RWPE2 (cell line): ENCODE measurements at regions not wholly inside any gene's neighbourhood (a gene's known extent, or its start where the extent isn't known, plus 50 kb on each side); places are given as distances from the start of the nearest gene placed in this dataset.
"Not testable (repeated sequence)": the region's sequence is repeated elsewhere in the genome, so short reads cannot be mapped to it uniquely, and the experiment has no call there.

Source experiments
- ATAC-seq: fragments of 200-7000 bp; cut with Tn5 transposase; 3 replicates; pipeline ENCODE4 v1.9.1; 2021; ENCODE audit warnings: low read depth
- DNase-seq: peaks from one replicate; pipeline ENCODE4 v3.0.0-alpha.2; 2020; ENCODE audit warnings: low spot score
- H3K27ac ChIP-seq: fragments of 450-650 bp; 2 replicates; pipeline ENCODE4 v1.5.1; 2017; ENCODE audit warnings: mild to moderate bottlenecking; ENCODE audit not compliant: poor library complexity, severe bottlenecking
- H3K27me3 ChIP-seq: fragments of 250-450 bp; sonication (Bioruptor Pico); 2 replicates; pipeline ENCODE4 v1.5.1; 2021; ENCODE audit warnings: mild to moderate bottlenecking, moderate library complexity; ENCODE audit not compliant: insufficient read depth, poor library complexity, severe bottlenecking
- H3K36me3 ChIP-seq: fragments of 250-450 bp; sonication (Bioruptor Pico); 2 replicates; pipeline ENCODE4 v1.5.1; 2020; ENCODE audit warnings: low read depth, mild to moderate bottlenecking, moderate library complexity
- H3K4me1 ChIP-seq: fragments of 250-450 bp; sonication (Bioruptor Pico); 2 replicates; pipeline ENCODE4 v1.5.1; 2021; ENCODE audit warnings: mild to moderate bottlenecking, moderate library complexity; ENCODE audit not compliant: insufficient read depth, poor library complexity, severe bottlenecking
- H3K4me3 ChIP-seq: fragments of 250-450 bp; sonication (Bioruptor Pico); 2 replicates; pipeline ENCODE4 v1.5.1; 2021; ENCODE audit warnings: mild to moderate bottlenecking, moderate library complexity; ENCODE audit not compliant: severe bottlenecking
- H3K9me3 ChIP-seq: fragments of 250-450 bp; sonication (Bioruptor Pico); 2 replicates; pipeline ENCODE4 v1.5.1; 2021; ENCODE audit warnings: mild to moderate bottlenecking, moderate library complexity; ENCODE audit not compliant: severe bottlenecking
- TF ChIP-seq, protein P1 (sequence below): fragments of 450-650 bp; IDR thresholded peaks from one replicate; pipeline ENCODE4 v1.5.1; 2017; ENCODE audit warnings: mild to moderate bottlenecking, moderate library complexity; ENCODE audit not compliant: poor library complexity, severe bottlenecking

GRCh38 chr16:77500934-77501664 is 66.3 kb upstream of the ADAMTS18 start:
- no peak overlapping the region for H3K27ac ChIP-seq
- no peak overlapping the region for H3K4me3 ChIP-seq
- H3K4me1 ChIP-seq, result no peaks in the 10 kb centered on the region
- H3K27me3 ChIP-seq, result peaks cover 4% of the 10 kb centered on the region
- no peaks in the 10 kb centered on the region for H3K9me3 ChIP-seq
- TF ChIP-seq, protein P1, sequence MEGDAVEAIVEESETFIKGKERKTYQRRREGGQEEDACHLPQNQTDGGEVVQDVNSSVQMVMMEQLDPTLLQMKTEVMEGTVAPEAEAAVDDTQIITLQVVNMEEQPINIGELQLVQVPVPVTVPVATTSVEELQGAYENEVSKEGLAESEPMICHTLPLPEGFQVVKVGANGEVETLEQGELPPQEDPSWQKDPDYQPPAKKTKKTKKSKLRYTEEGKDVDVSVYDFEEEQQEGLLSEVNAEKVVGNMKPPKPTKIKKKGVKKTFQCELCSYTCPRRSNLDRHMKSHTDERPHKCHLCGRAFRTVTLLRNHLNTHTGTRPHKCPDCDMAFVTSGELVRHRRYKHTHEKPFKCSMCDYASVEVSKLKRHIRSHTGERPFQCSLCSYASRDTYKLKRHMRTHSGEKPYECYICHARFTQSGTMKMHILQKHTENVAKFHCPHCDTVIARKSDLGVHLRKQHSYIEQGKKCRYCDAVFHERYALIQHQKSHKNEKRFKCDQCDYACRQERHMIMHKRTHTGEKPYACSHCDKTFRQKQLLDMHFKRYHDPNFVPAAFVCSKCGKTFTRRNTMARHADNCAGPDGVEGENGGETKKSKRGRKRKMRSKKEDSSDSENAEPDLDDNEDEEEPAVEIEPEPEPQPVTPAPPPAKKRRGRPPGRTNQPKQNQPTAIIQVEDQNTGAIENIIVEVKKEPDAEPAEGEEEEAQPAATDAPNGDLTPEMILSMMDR, result no peak
- H3K36me3 ChIP-seq, result no peaks in the 10 kb centered on the region
- no peak for ATAC-seq
- no peak for DNase-seq

- Histone ChIP-seq H3K4me1 (no peaks in the 10 kb centered on the region), H3K4me3 (no peak overlapping the region), H3K36me3 (no peaks in the 10 kb centered on the region), H3K9me3 (no peaks in the 10 kb centered on the region), H3K27me3 (peaks cover 4% of the 10 kb centered on the region), H3K27ac (no peak overlapping the region)
- TF ChIP-seq, protein P1, result no peak
- no peak for DNase-seq
- no peak for ATAC-seq
These were observed 67.6 kb upstream of the ADAMTS18 start for GRCh38 chr16:77502448-77502847.

GRCh38 chr16:77506492-77506891 is 71.7 kb upstream of the ADAMTS18 start:
- H3K9me3 ChIP-seq, H3K27me3 ChIP-seq, H3K4me1 ChIP-seq, H3K4me3 ChIP-seq, H3K36me3 ChIP-seq, H3K27ac ChIP-seq, DNase-seq, ATAC-seq: not testable (repeated sequence)

- peaks cover 4% of the 10 kb centered on the region for H3K27me3 ChIP-seq
These were observed 74.2 kb upstream of the ADAMTS18 start for GRCh38 chr16:77509051-77509450.

DNA sequence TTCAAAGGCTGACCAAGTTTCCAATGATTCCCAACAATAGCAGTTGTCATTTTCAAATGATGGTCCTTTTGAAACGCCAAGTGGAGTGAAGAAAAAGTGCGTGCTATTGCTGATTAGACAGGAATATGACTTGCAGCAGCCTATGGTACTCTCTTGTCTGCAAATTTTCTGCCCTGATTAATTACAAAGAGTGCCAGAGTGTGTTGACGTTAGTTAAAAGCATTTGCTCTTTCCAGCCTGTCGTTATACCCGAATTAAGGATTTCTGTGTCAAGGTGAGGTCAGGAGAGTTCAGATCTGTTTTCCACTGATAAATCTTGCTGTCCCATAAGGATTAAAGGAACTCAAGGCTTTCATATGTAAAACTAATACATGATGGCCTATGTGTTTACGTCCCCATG is 75.0 kb upstream of the ADAMTS18 start:
- Histone ChIP-seq H3K4me1 (no peaks in the 10 kb centered on the region), H3K9me3 (no peaks in the 10 kb centered on the region), H3K36me3 (no peaks in the 10 kb centered on the region), H3K27ac (no peak overlapping the region), H3K27me3 (peaks cover 4% of the 10 kb centered on the region), H3K4me3 (no peak overlapping the region)
- TF ChIP-seq, protein P1, result no peak
- DNase-seq (no peak), ATAC-seq (no peak)

More at GRCh38 chr16:77509051-77509450, 74.2 kb upstream of the ADAMTS18 start:
- H3K9me3 ChIP-seq, result no peaks in the 10 kb centered on the region
- TF ChIP-seq, protein P1, result no peak
- H3K4me1 ChIP-seq, result no peaks in the 10 kb centered on the region
- DNase-seq, result no peak
- no peak for ATAC-seq
- H3K4me3 ChIP-seq, result no peak overlapping the region
- no peaks in the 10 kb centered on the region for H3K36me3 ChIP-seq
- H3K27ac ChIP-seq, result no peak overlapping the region
